SK-N-SH (cell line): ENCODE measurements at regions not wholly inside any gene's neighbourhood (a gene's known extent, or its start where the extent isn't known, plus 50 kb on each side); places are given as distances from the start of the nearest gene placed in this dataset.

Source experiments
- CTCF ChIP-seq: fragments of 200-600 bp; sonication (generic); IDR thresholded peaks from 2 replicates; pipeline ENCODE4 v1.6.1; 2017; ENCODE audit warnings: antibody characterized with exemption, mild to moderate bottlenecking, moderate library complexity
- EZH2phosphoT487 ChIP-seq: fragments of 200-600 bp; sonication (generic); IDR thresholded peaks from 2 replicates; pipeline ENCODE4 v1.6.1; 2017; ENCODE audit warnings: low read depth, mixed run types, mild to moderate bottlenecking, antibody characterized with exemption, moderate library complexity, borderline replicate concordance
- MEF2A ChIP-seq: IDR thresholded peaks from 2 replicates; pipeline ENCODE4 v1.4.0; 2012; ENCODE audit warnings: low read depth, borderline replicate concordance
- NFIC ChIP-seq: IDR thresholded peaks from 2 replicates; pipeline ENCODE4 v1.4.0; 2012; ENCODE audit warnings: borderline replicate concordance
- POLR2AphosphoS5 ChIP-seq: IDR thresholded peaks from 2 replicates; pipeline ENCODE4 v1.6.1; 2012; ENCODE audit warnings: low read depth, low read length
- RCOR1 ChIP-seq: fragments of 150-350 bp; IDR thresholded peaks from 2 replicates; pipeline ENCODE4 v1.6.1; 2017; ENCODE audit warnings: antibody characterized with exemption, low read length
- TAF1 ChIP-seq: IDR thresholded peaks from 2 replicates; pipeline ENCODE4 v1.6.1; 2012; ENCODE audit warnings: low read depth, mild to moderate bottlenecking, low read length, moderate library complexity, borderline replicate concordance

- no peak for TF ChIP-seq EZH2phosphoT487
- TF ChIP-seq NFIC = no peak
- TF ChIP-seq CTCF = no peak
- no peak for TF ChIP-seq RCOR1
- TF ChIP-seq POLR2AphosphoS5 = no peak
- no peak for TF ChIP-seq MEF2A
- no peak for TF ChIP-seq TAF1
Measured at GRCh38 chr5:125276096-125276495, 529.7 kb upstream of the ZNF608 start.
